B cell (primary cell): ENCODE measurements at regions not wholly inside any gene's neighbourhood (a gene's known extent, or its start where the extent isn't known, plus 50 kb on each side); places are given as distances from the start of the nearest gene placed in this dataset.

Experiments
- ATAC-seq: fragments of 200-7000 bp; cut with Tn5 transposase; one replicate; pipeline ENCODE4 v1.10.0; 2021; ENCODE audit warnings: low read depth, mild to moderate bottlenecking, moderate number of reproducible peaks, moderate library complexity
- CTCF ChIA-PET: fragments of 350-600 bp; sonication (Branson Sonifier 250); formaldehyde crosslinking; loops from one replicate; lab custom pipeline; 2021; ENCODE audit warnings: antibody characterized with exemption, inconsistent platforms; lab: Charles Lee
- POLR2A ChIA-PET: fragments of 350-600 bp; sonication (Branson Sonifier 250); formaldehyde crosslinking; loops from one replicate; lab custom pipeline; 2021; ENCODE audit warnings: antibody characterized with exemption; lab: Charles Lee
- DNase-seq: peaks from one replicate; pipeline ENCODE4 v3.0.0; 2013
- H2AFZ ChIP-seq: 2 replicates; pipeline ENCODE4 v1.6.1; 2012; ENCODE audit warnings: mild to moderate bottlenecking, low read depth, low read length; ENCODE audit not compliant: insufficient read depth, poor library complexity, severe bottlenecking
- H3K27ac ChIP-seq, 2 donors: 1 replicate in 1 of 2; 2 replicates in 1 of 2; pipeline ENCODE4 v1.5.1; 2012 to 2013; ENCODE audit warnings: low read length in 2 of 2, mild to moderate bottlenecking in 2 of 2, moderate library complexity in 1 of 2
- H3K27me3 ChIP-seq, 4 experiments: fragments of 200-600 bp in 1 of 4; sonication (generic) in 1 of 4; replicated peaks in 1 of 4; 1 replicate in 2 of 4; 2 replicates in 2 of 4; pipeline versions ENCODE4 v1.6.1 to v1.7.0; 2013 to 2016; ENCODE audit warnings: low read length in 3 of 4, mild to moderate bottlenecking in 2 of 4, mixed read lengths in 1 of 4, moderate library complexity in 1 of 4; ENCODE audit not compliant: insufficient read depth in 4 of 4, control insufficient read depth in 3 of 4; ENCODE audit errors: control extremely low read depth in 1 of 4
- H3K36me3 ChIP-seq, 2 experiments: replicated peaks in 1 of 2; 1 replicate in 1 of 2; 2 replicates in 1 of 2; pipeline versions ENCODE4 v1.6.1 to v1.7.1; 2013; ENCODE audit warnings: low read length in 1 of 2; ENCODE audit not compliant: insufficient read depth in 2 of 2, control insufficient read depth in 1 of 2; ENCODE audit errors: control extremely low read depth in 1 of 2, extremely low read depth in 1 of 2
- H3K4me1 ChIP-seq, 2 donors: fragments of 200-600 bp in 1 of 2; sonication (generic) in 1 of 2; 1 replicate in 1 of 2; 2 replicates in 1 of 2; pipeline versions ENCODE4 v1.5.1 to v1.6.1; 2013 to 2017; ENCODE audit warnings: low read length in 2 of 2; ENCODE audit not compliant: control insufficient read depth in 2 of 2, insufficient read depth in 2 of 2
- H3K4me2 ChIP-seq: replicated peaks from 2 replicates; pipeline ENCODE3; 2012; ENCODE audit warnings: mild to moderate bottlenecking, low read depth, low read length; ENCODE audit not compliant: poor library complexity, severe bottlenecking
- H3K4me3 ChIP-seq, 5 experiments: fragments of 200-600 bp in 1 of 5; sonication (generic) in 1 of 5; 1 replicate in 3 of 5; 2 replicates in 2 of 5; pipeline versions ENCODE4 v1.5.1 to v1.7.0; 2011 to 2016; ENCODE audit warnings: low read length in 4 of 5, mild to moderate bottlenecking in 4 of 5, low read depth in 2 of 5, control low read depth in 1 of 5, moderate library complexity in 1 of 5; ENCODE audit not compliant: insufficient read depth in 1 of 5; ENCODE audit errors: control extremely low read depth in 1 of 5, extremely low read depth in 1 of 5
- H3K79me2 ChIP-seq: fragments of 200-600 bp; sonication (generic); one replicate; pipeline ENCODE4 v1.6.0; 2016; ENCODE audit warnings: low read length; ENCODE audit not compliant: control insufficient read depth, insufficient read depth
- H3K9ac ChIP-seq: fragments of 200-600 bp; sonication (generic); 2 replicates; pipeline ENCODE4 v1.6.1; 2017; ENCODE audit warnings: mild to moderate bottlenecking, low read length, moderate library complexity
- H3K9me3 ChIP-seq, 3 donors: one replicate each; pipeline versions ENCODE4 v1.6.1 to v1.7.1; 2013; ENCODE audit warnings: low read length in 2 of 3; ENCODE audit not compliant: control insufficient read depth in 2 of 3, insufficient read depth in 1 of 3; ENCODE audit errors: control extremely low read depth in 1 of 3
- H4K20me1 ChIP-seq: 2 replicates; pipeline ENCODE4 v1.6.0; 2012; ENCODE audit warnings: mild to moderate bottlenecking, low read length; ENCODE audit not compliant: insufficient read depth, control insufficient read depth, poor library complexity, severe bottlenecking
- H3K27ac Mint-ChIP-seq: one replicate; pipeline ENCODE4 v1.8.0; 2021; ENCODE audit warnings: mixed read lengths
- H3K27me3 Mint-ChIP-seq: one replicate; pipeline ENCODE4 v1.8.0; 2021; ENCODE audit warnings: mixed read lengths
- H3K4me1 Mint-ChIP-seq: one replicate; pipeline ENCODE4 v1.8.0; 2021; ENCODE audit warnings: mixed read lengths
- H3K4me3 Mint-ChIP-seq: one replicate; pipeline ENCODE4 v1.8.0; 2021; ENCODE audit warnings: mixed read lengths
- H3K9me3 Mint-ChIP-seq: one replicate; pipeline ENCODE4 v1.8.0; 2022; ENCODE audit warnings: mixed read lengths; ENCODE audit not compliant: insufficient read depth
- CTCF ChIP-seq: fragments of 200-600 bp; IDR thresholded peaks from one replicate; pipeline ENCODE4 v1.8.0; 2022; ENCODE audit warnings: antibody characterized with exemption, mild to moderate bottlenecking
- EZH2 ChIP-seq: IDR thresholded peaks from 2 replicates; pipeline ENCODE4 v1.6.1; 2012; ENCODE audit warnings: borderline replicate concordance, low read depth, mild to moderate bottlenecking, moderate library complexity, low read length; ENCODE audit not compliant: insufficient read depth, poor library complexity, severe bottlenecking
- whole genome bisulfite sequencing: methylation state at CpG from one replicate; pipeline ENCODE4 v1.1.5; 2013; ENCODE audit warnings: missing lambda C conversion rate; ENCODE audit not compliant: insufficient coverage; 5-methylcytosine and 5-hydroxymethylcytosine counted together
- intact Hi-C: fragments of 100-400 bp; cut with micrococcal nuclease; formaldehyde crosslinking; loops from one replicate; pipeline ENCODE4 v1.10.0; 2022

- no peaks in the 10 kb centered on the region for H4K20me1 ChIP-seq
- H3K27me3 Mint-ChIP-seq = no peaks in the 10 kb centered on the region
- H3K4me3 Mint-ChIP-seq = no peak overlapping the region
Measured at GRCh38 chr9:115922444-115922843, 231.1 kb upstream of the PAPPA start.

GRCh38 chr9:115923410-115923809, 230.2 kb upstream of the PAPPA start:
- H3K27me3 ChIP-seq = no peaks in the 10 kb centered on the region
- TF ChIP-seq CTCF = no peak
- TF ChIP-seq EZH2 = no peak
- POLR2A ChIA-PET = no interaction called here
- Mint-ChIP-seq H3K9me3 (peaks cover 3% of the 10 kb centered on the region), H3K4me1 (no peaks in the 10 kb centered on the region), H3K4me3 (no peak overlapping the region), H3K27me3 (no peaks in the 10 kb centered on the region), H3K27ac (no peak overlapping the region)
- no peaks in the 10 kb centered on the region for H3K36me3 ChIP-seq
- no peak overlapping the region for H3K9ac ChIP-seq
- ATAC-seq (no peak), DNase-seq (no peak)
- no peak overlapping the region for H3K4me3 ChIP-seq
- no peaks in the 10 kb centered on the region for H3K4me1 ChIP-seq
- intact Hi-C loops = no loop called here
- no peaks in the 10 kb centered on the region for H3K79me2 ChIP-seq
- no peak overlapping the region for H3K27ac ChIP-seq
- H3K9me3 ChIP-seq = peaks cover 0 to 4% (median 0%) of the 10 kb centered on the region in 3 donors
- WGBS = 100% methylated on average over 1 of the region's 1 CpG
- no peak overlapping the region for H2AFZ ChIP-seq
- CTCF ChIA-PET = no interaction called here
- H4K20me1 ChIP-seq = no peaks in the 10 kb centered on the region
- no peak overlapping the region for H3K4me2 ChIP-seq

More at GRCh38 chr9:115922444-115922843, 231.1 kb upstream of the PAPPA start:
- no peaks in the 10 kb centered on the region for H3K4me1 Mint-ChIP-seq
- Histone ChIP-seq H3K9ac (no peak overlapping the region), H3K27ac (no peak overlapping the region), H3K4me3 (no peak overlapping the region), H3K9me3 (peaks cover 0 to 4% (median 0%) of the 10 kb centered on the region in 3 donors), H3K4me1 (no peaks in the 10 kb centered on the region), H3K27me3 (no peaks in the 10 kb centered on the region), H3K36me3 (no peaks in the 10 kb centered on the region), H2AFZ (no peak overlapping the region), H3K79me2 (no peaks in the 10 kb centered on the region), H3K4me2 (no peak overlapping the region)
- CTCF ChIA-PET = no interaction called here
- H3K27ac Mint-ChIP-seq = no peak overlapping the region
- peaks cover 3% of the 10 kb centered on the region for H3K9me3 Mint-ChIP-seq
- POLR2A ChIA-PET = no interaction called here
- no peak for ATAC-seq
- WGBS = 0% methylated on average over 1 of the region's 3 CpGs
- DNase-seq = no peak
- intact Hi-C loops = no loop called here
- TF ChIP-seq CTCF (no peak), EZH2 (no peak)
